BJ (cell line): ENCODE measurements at regions not wholly inside any gene's neighbourhood (a gene's known extent, or its start where the extent isn't known, plus 50 kb on each side); places are given as distances from the start of the nearest gene placed in this dataset.

ENCODE experiments used
- CTCF ChIA-PET: fragments of 350-600 bp; formaldehyde crosslinking; extraction: SDS; loops from one replicate; lab custom pipeline; 2021; ENCODE audit warnings: antibody characterized with exemption, inconsistent platforms; lab: Yijun Ruan, JAX
- POLR2A ChIA-PET: fragments of 300-600 bp; sonication (Branson Sonifier 250); formaldehyde crosslinking; extraction: SDS; loops from one replicate; lab custom pipeline; 2021; ENCODE audit warnings: antibody characterized with exemption; lab: Charles Lee
- DNase-seq: peaks from one replicate; pipeline ENCODE4 v3.0.0-alpha.2; 2011; ENCODE audit warnings: low read depth
- H3K27me3 ChIP-seq: 2 replicates; pipeline ENCODE4 v1.6.0; 2011; ENCODE audit warnings: low read length; ENCODE audit not compliant: control insufficient read depth, insufficient read depth
- H3K36me3 ChIP-seq: 2 replicates; pipeline ENCODE4 v1.5.1; 2011; ENCODE audit warnings: low read length; ENCODE audit not compliant: control insufficient read depth, insufficient read depth
- H3K4me3 ChIP-seq: 2 replicates; pipeline ENCODE4 v1.5.1; 2011; ENCODE audit warnings: low read depth, mild to moderate bottlenecking, control low read depth, low read length
- CTCF ChIP-seq: IDR thresholded peaks from 2 replicates; pipeline ENCODE4 v1.5.1; 2011; ENCODE audit warnings: low read depth, mild to moderate bottlenecking, control low read depth, inconsistent platforms, low read length, moderate library complexity; ENCODE audit not compliant: insufficient read depth

DNA sequence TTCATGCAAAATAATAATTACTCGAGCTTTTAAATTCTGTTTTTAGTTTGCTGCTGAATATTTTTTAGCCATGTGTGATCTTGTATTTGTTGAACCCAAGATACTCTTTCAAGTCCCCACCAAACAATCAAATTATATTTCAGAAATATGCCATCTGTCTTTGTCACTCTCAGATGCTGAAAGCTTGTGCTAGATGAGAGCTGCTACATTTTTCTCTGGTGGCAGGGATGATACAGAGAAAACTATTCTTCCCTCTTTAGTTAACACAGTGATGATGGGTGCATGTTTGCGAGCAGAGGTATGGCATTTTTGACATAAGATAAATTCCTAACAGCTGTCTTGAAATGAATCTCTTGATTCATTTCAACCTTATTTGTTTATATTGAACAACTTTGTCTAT, 100.6 kb upstream of the NPHP3 start:
- ChIA-PET POLR2A (no interaction called here), CTCF (interaction anchor here (0.9 to 1.1 kb wide), 2 partner anchors 11 to 20 kb away, joined by 3 read pairs; no protein-coding TSS in a partner anchor)
- no peak for TF ChIP-seq CTCF
- Histone ChIP-seq H3K4me3 (no peak overlapping the region), H3K36me3 (no peaks in the 10 kb centered on the region), H3K27me3 (no peaks in the 10 kb centered on the region)
- DNase-seq: no peak

- no peak for DNase-seq
- ChIA-PET CTCF (no interaction called here), POLR2A (no interaction called here)
- no peaks in the 10 kb centered on the region for H3K36me3 ChIP-seq
- no peak overlapping the region for H3K4me3 ChIP-seq
- H3K27me3 ChIP-seq: no peaks in the 10 kb centered on the region
- TF ChIP-seq CTCF: no peak
Measured at GRCh38 chr3:132822266-132822665, 100.1 kb upstream of the NPHP3 start.

GRCh38 chr3:132821314-132821713, 99.1 kb upstream of the NPHP3 start:
- Histone ChIP-seq H3K4me3 (no peak overlapping the region), H3K36me3 (no peaks in the 10 kb centered on the region), H3K27me3 (no peaks in the 10 kb centered on the region)
- CTCF ChIA-PET: no interaction called here
- TF ChIP-seq CTCF: no peak
- POLR2A ChIA-PET: no interaction called here
- no peak for DNase-seq

DNA sequence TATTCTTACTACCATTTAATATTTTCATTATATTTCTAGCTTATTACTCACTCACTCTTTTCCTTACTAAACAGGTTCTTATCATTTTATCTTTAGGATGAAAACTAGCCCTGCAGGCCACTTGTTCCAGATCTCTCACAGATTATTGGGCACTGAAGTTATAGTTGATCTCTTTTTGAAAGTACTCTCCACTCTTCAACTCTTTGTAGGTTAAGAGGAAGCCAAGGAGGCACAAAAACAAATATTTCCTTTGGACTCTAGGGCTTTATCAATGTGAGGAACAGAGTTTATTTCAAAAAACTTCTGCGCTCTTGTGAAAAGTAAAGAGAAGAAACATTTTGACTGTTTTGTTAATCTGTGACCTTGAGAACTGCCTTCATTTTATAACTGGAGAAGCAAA, 96.0 kb upstream of the NPHP3 start:
- TF ChIP-seq CTCF: no peak
- Histone ChIP-seq H3K27me3 (no peaks in the 10 kb centered on the region), H3K4me3 (no peak overlapping the region), H3K36me3 (no peaks in the 10 kb centered on the region)
- ChIA-PET POLR2A (no interaction called here), CTCF (interaction anchor here (0.6 kb wide), 1 partner anchor 287 kb away, joined by 3 read pairs; no protein-coding TSS in a partner anchor)
- DNase-seq: no peak

DNA sequence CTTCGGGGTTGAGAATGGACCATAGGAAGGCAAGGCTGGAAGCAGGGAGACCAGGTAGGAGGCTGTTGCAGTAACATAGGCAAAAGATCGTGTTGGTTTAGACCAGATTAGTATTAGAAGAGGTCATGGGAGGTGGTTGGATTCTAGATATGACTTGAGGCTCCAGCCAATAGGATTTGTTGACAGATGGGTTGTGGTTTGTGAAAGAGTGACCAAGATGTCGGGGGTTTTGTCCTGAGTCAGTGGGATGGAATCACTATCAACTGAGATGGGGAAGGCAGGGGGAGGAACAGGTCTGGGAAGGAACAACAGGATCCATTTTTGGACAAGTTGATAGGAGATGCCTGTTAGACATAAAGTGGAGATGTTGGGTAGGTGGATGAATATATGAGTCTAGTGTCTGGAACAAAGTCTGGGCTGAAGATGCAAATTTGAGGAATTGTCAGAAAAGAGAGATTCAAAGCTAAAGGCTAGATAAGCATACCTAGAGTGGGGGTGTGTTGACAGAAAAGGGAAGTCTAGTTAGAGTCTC, 95.5 kb upstream of the NPHP3 start:
- no peaks in the 10 kb centered on the region for H3K36me3 ChIP-seq
- TF ChIP-seq CTCF: no peak
- ChIA-PET POLR2A (no interaction called here), CTCF (no interaction called here)
- no peak overlapping the region for H3K4me3 ChIP-seq
- no peak for DNase-seq
- H3K27me3 ChIP-seq: no peaks in the 10 kb centered on the region
